Heart right ventricle (tissue), 16 donors: ENCODE measurements at regions not wholly inside any gene's neighbourhood (a gene's known extent, or its start where the extent isn't known, plus 50 kb on each side); places are given as distances from the start of the nearest gene placed in this dataset.

Experiments
- ATAC-seq, 8 donors: fragments of 200-7000 bp; cut with Tn5 transposase; one replicate each; pipeline ENCODE4 v1.9.1; 2020; ENCODE audit warnings: mild to moderate bottlenecking in 8 of 8, moderate library complexity in 8 of 8, moderate number of reproducible peaks in 1 of 8
- DNase-seq, 2 donors: peaks; one replicate each; pipeline ENCODE4 v3.0.0-alpha.2; 2020
- H3K27ac ChIP-seq, 10 donors: fragments of 200-600 bp; sonication (generic) in 2 of 10; one replicate each; pipeline versions ENCODE4 v1.5.0 to v1.8.0; 2020 to 2022; ENCODE audit warnings: mild to moderate bottlenecking in 3 of 10
- H3K27me3 ChIP-seq, 7 donors: fragments of 200-600 bp; one replicate each; pipeline ENCODE4 v1.8.0; 2021 to 2022; ENCODE audit warnings: mild to moderate bottlenecking in 2 of 7
- H3K36me3 ChIP-seq, 9 donors: fragments of 200-600 bp; sonication (generic) in 1 of 9; one replicate each; pipeline versions ENCODE4 v1.5.0 to v1.8.0; 2020 to 2022; ENCODE audit warnings: mild to moderate bottlenecking in 2 of 9
- H3K4me1 ChIP-seq, 9 donors: fragments of 200-600 bp; sonication (generic) in 1 of 9; one replicate each; pipeline versions ENCODE4 v1.5.0 to v1.8.0; 2020 to 2022; ENCODE audit warnings: mild to moderate bottlenecking in 4 of 9
- H3K4me3 ChIP-seq, 10 donors: fragments of 200-600 bp; sonication (generic) in 2 of 10; one replicate each; pipeline versions ENCODE4 v1.5.0 to v1.8.0; 2020 to 2022; ENCODE audit warnings: mild to moderate bottlenecking in 7 of 10, moderate library complexity in 2 of 10
- H3K9me3 ChIP-seq, 11 donors: fragments of 200-600 bp in 10 of 11; sonication (generic) in 2 of 11; one replicate each; pipeline versions ENCODE4 v1.5.0 to v1.8.0; 2013 to 2022; ENCODE audit warnings: mild to moderate bottlenecking in 2 of 11, control low read depth in 1 of 11, moderate library complexity in 1 of 11
- WGBS, 2 donors: extraction: QIAGEN DNeasy Blood & Tissue Kit; methylation state at CpG; one replicate each; pipeline ENCODE4 v1.1.7; 2013; ENCODE audit warnings: inconsistent platforms in 1 of 2; 5-methylcytosine and 5-hydroxymethylcytosine counted together
- intact Hi-C, 10 donors: fragments of 100-400 bp; cut with DNase I; formaldehyde crosslinking; loops; one replicate each; pipeline versions ENCODE4 v1.11.1 to v1.14.2; 2022
- TF ChIP-seq, protein P1 (sequence below), 9 donors: fragments of 200-600 bp; sonication (generic) in 2 of 9; IDR thresholded peaks; one replicate each; pipeline versions ENCODE4 v1.5.0 to v1.8.0; 2021 to 2022; ENCODE audit warnings: antibody characterized with exemption in 9 of 9, mild to moderate bottlenecking in 5 of 9, moderate library complexity in 1 of 9
- donor health status: Arrhythmogenic right ventricular cardiomyopathy.
- donor health status: ischemic (EF 13 %, LVEDD 7.1; RV severe dilation, severe dysfunction).
- donor health status: healthy with polysubstance abuse.
- donor health status: DM: no; HTN: yes; CAD: no.
- donor health status: DM: no; HTN: no; CAD: no.
- donor health status: ischemic (EF 25% LVEDD 6.9; RV normal size, moderate dysfunction).
- donor health status: ischemic (EF 25% LVEDD 5.7; RV mildly dilated, moderate dysfunction).
- donor health status: healthy.
- donor health status: DM: yes; HTN: yes; CAD: no.
- donor health status: Ischemic cardiomyopathy.
- donor health status: ischemic (EF 35%, LVEDD 5.7; RV mildly dilated, moderate dysfunction).
- donor health status: nonischemic (EF 11% LVEDD 7.7; RV severe dilation, severe dysfunction).
- donor health status: DM: yes; HTN: yes; CAD: no.
- donor health status: PGD.
- donor health status: ischemic (EF 29% LVEDD 5.4; RV normal size, mild dysfunction).
- donor health status: nonischemic (EF 23%, LVEDD 6.1; RV moderate dilation, normal function).

DNA sequence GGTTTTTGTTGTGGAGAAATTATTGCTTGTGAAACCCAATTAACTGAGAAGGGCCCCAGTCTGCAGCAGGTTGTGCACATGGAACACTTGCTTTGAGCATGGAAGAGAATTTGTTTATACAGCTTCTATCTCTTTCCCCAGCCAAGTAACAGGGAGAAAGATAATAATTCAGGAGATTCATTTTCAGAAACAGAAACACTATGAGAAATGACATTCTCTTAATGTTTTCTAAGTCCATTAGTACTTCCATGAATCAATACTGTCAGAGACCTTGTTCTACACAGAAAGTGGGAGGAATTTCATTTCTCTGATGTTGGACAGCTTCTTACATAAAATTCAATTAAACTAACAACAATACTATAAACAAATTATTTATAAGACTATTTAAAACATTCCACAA, 446.3 kb downstream of the KLF12 start:
- no peak overlapping the region for H3K4me3 ChIP-seq
- intact Hi-C loops = no loop called here
- no peak for ATAC-seq

DNA sequence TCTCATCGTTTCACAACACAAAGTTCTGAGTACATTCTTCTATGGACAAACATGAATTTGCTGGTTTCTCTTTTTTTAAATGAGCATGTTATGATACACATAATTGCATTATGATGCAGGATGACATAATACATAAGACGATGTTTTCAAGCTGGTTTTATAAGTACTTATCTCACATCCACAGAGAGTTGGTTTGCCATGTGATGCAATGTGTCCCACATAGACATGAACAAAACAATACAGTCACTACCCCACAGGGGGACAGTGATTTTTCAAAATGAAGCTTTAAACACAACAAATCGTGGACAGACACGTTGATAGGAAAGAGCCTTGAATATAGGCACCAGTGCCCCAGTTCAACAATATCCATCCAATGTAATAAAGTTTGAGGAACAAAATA, 447.1 kb downstream of the KLF12 start:
- H3K4me3 ChIP-seq = no peak overlapping the region
- no peaks in the 10 kb centered on the region for H3K9me3 ChIP-seq
- TF ChIP-seq, protein P1, sequence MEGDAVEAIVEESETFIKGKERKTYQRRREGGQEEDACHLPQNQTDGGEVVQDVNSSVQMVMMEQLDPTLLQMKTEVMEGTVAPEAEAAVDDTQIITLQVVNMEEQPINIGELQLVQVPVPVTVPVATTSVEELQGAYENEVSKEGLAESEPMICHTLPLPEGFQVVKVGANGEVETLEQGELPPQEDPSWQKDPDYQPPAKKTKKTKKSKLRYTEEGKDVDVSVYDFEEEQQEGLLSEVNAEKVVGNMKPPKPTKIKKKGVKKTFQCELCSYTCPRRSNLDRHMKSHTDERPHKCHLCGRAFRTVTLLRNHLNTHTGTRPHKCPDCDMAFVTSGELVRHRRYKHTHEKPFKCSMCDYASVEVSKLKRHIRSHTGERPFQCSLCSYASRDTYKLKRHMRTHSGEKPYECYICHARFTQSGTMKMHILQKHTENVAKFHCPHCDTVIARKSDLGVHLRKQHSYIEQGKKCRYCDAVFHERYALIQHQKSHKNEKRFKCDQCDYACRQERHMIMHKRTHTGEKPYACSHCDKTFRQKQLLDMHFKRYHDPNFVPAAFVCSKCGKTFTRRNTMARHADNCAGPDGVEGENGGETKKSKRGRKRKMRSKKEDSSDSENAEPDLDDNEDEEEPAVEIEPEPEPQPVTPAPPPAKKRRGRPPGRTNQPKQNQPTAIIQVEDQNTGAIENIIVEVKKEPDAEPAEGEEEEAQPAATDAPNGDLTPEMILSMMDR (IDR thresholded peaks at IDR 0.05) = no peak
- peaks cover 0 to 28% (median 5%) of the 10 kb centered on the region in 9 donors for H3K36me3 ChIP-seq
- H3K27ac ChIP-seq = no peak overlapping the region
- DNase-seq (no peak), ATAC-seq (no peak)
- 75% methylated on average over 4 of the region's 4 CpGs for WGBS, 2 donors
- no peaks in the 10 kb centered on the region for H3K4me1 ChIP-seq
- H3K27me3 ChIP-seq = no peaks in the 10 kb centered on the region
- intact Hi-C loops = no loop called here

More for the DNA sequence above, 446.3 kb downstream of the KLF12 start:
- Histone ChIP-seq H3K36me3 (peaks cover 0 to 36% (median 5%) of the 10 kb centered on the region in 9 donors), H3K27ac (no peak overlapping the region), H3K4me1 (no peaks in the 10 kb centered on the region), H3K27me3 (no peaks in the 10 kb centered on the region), H3K9me3 (no peaks in the 10 kb centered on the region)
- TF ChIP-seq, protein P1 (IDR thresholded peaks at IDR 0.05) = no peak
- no peak for DNase-seq

DNA sequence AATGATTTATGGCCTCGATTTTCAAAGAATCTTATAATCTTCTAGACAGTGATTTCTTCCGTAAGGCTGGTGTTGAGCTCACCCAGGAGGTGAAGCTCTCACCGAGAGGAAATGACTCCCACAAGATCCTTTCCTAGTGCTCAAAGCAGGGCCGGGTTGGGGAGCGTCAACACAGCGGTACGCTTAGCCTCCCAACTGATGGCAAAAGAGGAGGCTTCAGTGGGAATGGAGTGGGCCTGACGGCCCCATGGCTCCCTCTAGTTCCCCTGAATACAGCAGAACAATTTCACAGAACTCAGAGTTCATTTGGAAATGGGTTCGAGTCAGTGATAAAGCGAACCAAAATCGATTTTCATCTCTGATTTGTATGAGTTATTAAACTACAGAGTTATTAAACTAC, 449.5 kb downstream of the KLF12 start:
- Histone ChIP-seq H3K9me3 (no peaks in the 10 kb centered on the region), H3K4me3 (no peak overlapping the region), H3K27me3 (no peaks in the 10 kb centered on the region), H3K4me1 (no peaks in the 10 kb centered on the region), H3K36me3 (peaks cover 0 to 7% (median 0%) of the 10 kb centered on the region in 9 donors), H3K27ac (no peak overlapping the region)
- intact Hi-C loops = no loop called here
- ATAC-seq (no peak), DNase-seq (no peak)
- WGBS, 2 donors = 95 to 97% methylated on average over 11 of the region's 11 CpGs
- TF ChIP-seq, protein P1 (IDR thresholded peaks at IDR 0.05) = no peak

DNA sequence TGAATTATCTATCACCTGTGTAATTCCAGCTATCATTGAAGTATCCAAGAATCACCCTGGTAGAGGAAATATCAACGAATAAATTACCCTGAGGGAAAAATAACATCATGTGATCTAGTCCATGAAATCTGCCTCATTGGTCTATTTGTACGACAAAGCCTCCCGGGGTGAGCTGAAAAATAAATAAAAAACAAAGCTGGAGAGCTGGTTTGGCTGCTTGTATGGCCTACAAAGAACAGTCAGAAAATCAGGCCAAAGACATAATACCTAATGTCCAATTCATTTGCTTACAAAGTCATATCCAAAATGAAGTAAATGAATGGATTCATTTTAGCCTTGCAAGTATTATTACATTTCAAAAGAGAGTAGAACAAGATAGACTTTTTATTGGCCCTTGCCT, 449.9 kb downstream of the KLF12 start:
- intact Hi-C loops = no loop called here
- Histone ChIP-seq H3K27me3 (no peaks in the 10 kb centered on the region), H3K9me3 (no peaks in the 10 kb centered on the region), H3K4me1 (no peaks in the 10 kb centered on the region), H3K27ac (no peak overlapping the region), H3K36me3 (peaks cover 0 to 7% (median 0%) of the 10 kb centered on the region in 9 donors), H3K4me3 (no peak overlapping the region)
- no peak for DNase-seq
- WGBS, 2 donors = 89 to 95% methylated on average over 3 of the region's 3 CpGs
- TF ChIP-seq, protein P1 (IDR thresholded peaks at IDR 0.05) = no peak
- ATAC-seq = no peak

- Histone ChIP-seq H3K27me3 (no peaks in the 10 kb centered on the region), H3K36me3 (peaks cover 0 to 4% (median 0%) of the 10 kb centered on the region in 9 donors), H3K9me3 (no peaks in the 10 kb centered on the region), H3K4me1 (no peaks in the 10 kb centered on the region), H3K4me3 (no peak overlapping the region), H3K27ac (no peak overlapping the region)
- TF ChIP-seq, protein P1 (IDR thresholded peaks at IDR 0.05) = no peak
- no peak for ATAC-seq
- WGBS, 2 donors = 88% methylated on average over 3 of the region's 3 CpGs
- intact Hi-C loops = no loop called here
- no peak for DNase-seq
These were observed 450.5 kb downstream of the KLF12 start for GRCh38 chr13:73683746-73684145.
